Left ventricle myocardium superior (tissue), 1 donor: ENCODE measurements at regions not wholly inside any gene's neighbourhood (a gene's known extent, or its start where the extent isn't known, plus 50 kb on each side); places are given as distances from the start of the nearest gene placed in this dataset.

Experiments
- ATAC-seq: fragments of 200-7000 bp; cut with Tn5 transposase; one replicate; pipeline ENCODE4 v1.9.1; 2020; ENCODE audit warnings: mild to moderate bottlenecking, moderate library complexity
- DNase-seq: peaks from one replicate; pipeline ENCODE4 v3.0.0-alpha.2; 2020
- intact Hi-C: fragments of 100-400 bp; cut with micrococcal nuclease; formaldehyde crosslinking; loops from one replicate; pipeline ENCODE4 v1.11.0; 2022
- donor health status: DM: no; HTN: yes; CAD: no; lungs with severe emphysema.

DNA sequence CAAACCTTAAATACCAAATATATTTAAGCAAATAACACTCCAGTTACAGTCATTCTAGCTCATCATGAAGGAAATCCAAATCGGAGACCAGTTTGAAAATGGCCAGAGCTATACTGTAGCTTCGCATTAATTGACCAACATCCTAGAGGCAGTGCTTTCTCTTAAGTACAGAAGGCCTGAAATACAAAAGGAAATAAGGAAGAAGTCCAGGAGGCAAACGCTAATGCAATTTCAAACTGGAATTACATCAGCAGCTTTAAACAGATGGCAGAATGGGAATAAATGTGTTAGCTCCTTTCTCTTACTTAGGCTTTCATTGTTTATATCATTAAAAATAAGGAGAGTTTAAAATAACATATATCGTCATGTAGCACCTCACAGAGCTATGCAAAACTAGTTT is 197.0 kb downstream of the SEC61B start:
- DNase-seq (no peak), ATAC-seq (no peak)
- intact Hi-C loops: no loop called here

DNA sequence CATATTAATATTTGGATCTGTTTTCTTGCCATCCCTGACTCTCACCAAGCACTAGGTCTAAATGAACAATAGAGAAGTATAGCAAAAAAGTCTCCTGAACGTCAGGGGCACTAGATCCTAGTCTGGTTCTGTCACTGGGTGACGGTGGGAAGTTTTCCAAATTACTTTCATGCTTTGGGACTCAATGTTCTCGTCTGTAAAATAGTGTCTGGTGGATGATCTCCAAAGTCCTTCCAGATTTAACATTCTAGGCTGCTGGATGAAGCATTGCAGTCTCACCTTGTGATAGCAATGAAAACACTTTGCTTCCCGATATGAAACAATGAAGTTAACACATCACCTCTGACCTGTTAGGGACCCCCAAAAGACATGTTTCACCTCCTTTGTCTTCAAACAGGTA is 199.3 kb downstream of the SEC61B start:
- DNase-seq (no peak), ATAC-seq (peak; percentile 62)
- intact Hi-C loops: no loop called here

DNA sequence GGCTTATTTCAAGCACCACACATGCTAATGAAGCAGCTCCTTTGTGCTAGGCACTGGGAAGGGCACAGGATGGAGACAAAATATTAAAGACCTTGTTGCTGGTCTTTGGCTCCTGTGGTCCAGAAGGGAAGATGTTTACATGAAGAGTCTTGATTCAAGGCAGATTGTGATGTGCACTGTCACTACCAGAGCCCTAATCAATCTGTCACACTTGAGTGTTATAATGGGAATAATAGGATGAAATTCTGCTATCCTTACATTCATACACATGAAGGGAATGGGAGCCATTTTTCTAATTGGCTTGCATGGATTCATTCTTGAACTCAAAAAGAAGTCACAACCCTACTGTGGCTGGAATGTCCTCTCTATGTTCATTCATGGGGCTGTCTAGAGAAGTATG is 203.0 kb downstream of the SEC61B start:
- ATAC-seq: no peak
- intact Hi-C loops: no loop called here
- DNase-seq: no peak

DNA sequence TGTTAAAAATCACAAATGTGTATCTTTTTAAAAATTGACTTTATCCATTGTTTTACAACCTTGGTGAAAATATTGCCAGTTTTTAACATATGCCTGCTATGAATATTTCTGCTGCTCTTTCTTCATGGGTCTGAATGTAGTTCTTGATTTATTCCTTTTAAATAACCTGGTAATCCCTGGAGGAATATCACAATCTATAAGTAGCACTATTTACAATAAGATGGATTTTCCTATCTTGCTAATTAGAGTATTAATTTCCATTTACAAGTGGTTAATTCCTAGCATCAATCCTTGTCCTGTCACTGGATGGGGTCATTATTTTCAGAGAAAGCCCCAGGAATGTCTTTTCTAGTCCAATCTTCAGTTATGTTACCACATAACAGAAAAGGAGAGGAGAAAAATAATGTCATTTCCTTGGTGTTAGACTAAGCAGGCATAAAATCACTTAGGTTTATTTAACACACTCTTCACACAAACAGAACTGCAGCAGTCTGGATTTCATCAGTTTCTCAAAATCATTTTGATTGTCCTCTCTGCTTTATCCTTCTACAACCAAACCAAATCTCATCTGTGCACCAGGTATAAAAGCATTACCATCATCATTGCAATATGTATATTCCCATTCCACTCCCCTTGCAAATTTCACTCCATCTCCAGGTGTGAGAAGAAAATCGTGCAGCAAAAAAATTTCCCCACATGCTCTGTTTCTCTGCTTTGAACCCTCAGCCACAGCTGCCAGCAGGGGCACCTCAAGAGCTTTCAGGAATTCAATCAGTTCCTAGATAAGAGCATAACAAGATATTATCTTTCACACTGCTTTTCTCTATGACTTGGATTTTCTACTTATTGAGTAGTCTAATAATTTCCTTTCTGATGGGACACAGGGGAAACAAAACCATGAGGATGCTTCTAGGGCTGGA is 204.1 kb downstream of the SEC61B start:
- DNase-seq: no peak
- intact Hi-C loops: no loop called here
- ATAC-seq: no peak

DNA sequence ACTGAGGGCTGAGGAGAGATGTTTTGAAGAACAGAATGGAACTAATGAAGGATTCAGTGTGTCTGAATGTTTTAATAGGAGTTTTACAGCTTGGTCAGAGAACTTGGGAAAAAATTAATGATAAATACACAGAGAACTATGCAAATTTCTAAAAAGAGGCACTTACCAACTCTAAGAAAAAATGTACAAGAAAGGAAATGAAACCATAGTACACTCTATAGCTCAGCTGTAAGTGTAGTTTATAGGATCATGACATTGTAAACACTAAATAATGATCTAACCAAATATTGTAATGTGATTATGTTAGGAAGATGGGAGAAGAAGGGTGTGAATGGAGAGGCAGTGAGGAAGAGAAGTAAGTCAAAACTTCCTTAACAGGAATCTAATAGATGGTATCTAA is 205.2 kb downstream of the SEC61B start:
- DNase-seq (no peak), ATAC-seq (no peak)
- intact Hi-C loops: no loop called here

DNA sequence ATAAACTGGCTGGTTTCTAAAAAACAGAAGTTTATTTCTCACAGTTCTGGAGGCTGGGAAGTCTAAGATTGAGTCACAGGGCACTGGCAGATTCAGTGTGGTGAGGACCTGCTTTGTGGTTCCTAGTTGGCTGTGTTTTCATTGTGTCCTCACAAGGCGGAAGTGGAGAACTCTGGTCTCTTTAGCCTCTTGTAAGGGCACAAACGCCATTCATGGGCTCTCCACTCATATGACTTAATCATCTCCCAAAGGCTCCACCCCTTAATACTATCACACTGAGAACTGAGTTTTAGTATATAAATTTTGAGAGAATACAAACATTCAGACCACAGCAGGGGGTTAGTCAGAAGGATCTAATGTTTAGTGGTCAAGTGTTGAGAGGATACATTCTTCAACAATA is 208.2 kb downstream of the SEC61B start:
- no peak for DNase-seq
- intact Hi-C loops: no loop called here
- no peak for ATAC-seq

DNA sequence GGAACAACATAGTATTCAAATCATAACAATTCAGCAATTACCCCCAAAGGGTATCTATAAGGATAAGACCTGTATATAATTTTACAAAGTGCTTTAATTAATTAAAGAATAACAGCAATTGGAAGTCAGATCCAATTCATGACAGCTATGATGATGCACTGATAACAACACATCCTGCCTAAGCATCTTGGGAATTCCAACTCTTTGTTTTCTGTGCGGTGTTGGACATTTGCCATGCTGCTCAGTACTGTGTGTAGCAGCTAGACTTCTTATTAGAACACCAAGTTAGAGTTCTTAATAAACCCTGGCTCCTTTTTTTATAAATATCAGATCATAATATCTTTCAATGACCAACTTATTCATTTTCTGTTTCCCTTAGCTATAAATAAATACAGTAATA is 209.0 kb downstream of the SEC61B start:
- ATAC-seq (peak; percentile 29), DNase-seq (no peak)
- intact Hi-C loops: no loop called here

DNA sequence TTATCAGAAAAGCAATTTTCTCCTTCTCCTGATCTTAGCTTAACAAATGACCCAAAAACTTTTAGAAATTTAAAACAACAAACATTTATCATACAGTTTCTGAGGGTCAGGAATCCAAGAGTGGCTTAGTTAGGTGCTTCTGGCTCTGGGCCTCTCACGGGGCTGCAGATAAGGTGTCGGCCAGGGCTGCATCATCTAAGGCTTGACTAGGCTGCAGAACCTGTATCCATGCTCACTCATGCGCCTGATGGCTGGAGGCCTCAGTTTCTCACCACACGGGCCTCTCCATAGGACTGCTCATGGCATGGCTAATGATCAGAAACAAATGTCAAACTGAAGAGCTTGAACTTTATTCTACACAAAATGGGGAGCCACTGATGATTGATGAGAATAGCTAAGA is 210.0 kb downstream of the SEC61B start:
- DNase-seq (no peak), ATAC-seq (no peak)
- intact Hi-C loops: no loop called here

DNA sequence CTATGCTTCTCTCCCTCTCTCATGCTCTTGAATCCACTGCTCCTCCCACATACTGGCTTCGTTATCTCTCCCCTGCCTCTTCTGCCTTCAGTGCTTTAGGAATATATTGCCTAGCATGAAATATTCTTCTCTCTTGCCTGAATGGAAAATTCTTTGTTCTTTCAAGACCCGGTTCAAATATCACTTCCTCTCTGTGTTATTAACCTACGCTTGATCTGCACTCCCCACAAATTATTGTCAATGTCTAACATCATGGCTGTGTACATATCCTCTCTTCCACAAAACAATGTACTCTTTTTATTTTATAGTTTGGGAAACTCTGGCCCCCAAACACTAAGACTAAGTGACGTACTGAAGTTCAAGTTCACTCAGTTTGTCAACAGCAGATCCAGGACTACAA is 211.0 kb downstream of the SEC61B start:
- intact Hi-C loops: no loop called here
- ATAC-seq (no peak), DNase-seq (no peak)

DNA sequence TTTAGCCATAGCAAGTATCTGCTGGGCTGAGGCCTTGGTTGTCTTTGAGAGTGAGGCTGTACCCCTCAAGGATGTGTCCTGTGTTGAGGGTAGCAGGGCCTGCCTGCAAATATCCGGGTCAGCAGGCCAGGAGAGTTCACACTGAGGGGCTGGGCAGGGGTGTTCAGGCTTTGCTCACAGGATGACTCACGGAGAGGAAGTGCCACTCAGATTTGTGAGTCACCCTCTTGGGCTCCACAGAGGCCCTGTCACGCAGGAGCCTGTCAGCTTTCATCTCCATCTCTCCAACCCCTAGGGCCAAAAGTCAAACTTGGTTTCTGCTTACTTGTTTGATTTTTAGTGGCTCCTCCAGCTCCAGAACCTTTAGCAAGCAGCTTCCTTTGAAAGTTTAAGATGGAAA is 211.5 kb downstream of the SEC61B start:
- ATAC-seq: peak; percentile 62
- intact Hi-C loops: no loop called here
- no peak for DNase-seq

DNA sequence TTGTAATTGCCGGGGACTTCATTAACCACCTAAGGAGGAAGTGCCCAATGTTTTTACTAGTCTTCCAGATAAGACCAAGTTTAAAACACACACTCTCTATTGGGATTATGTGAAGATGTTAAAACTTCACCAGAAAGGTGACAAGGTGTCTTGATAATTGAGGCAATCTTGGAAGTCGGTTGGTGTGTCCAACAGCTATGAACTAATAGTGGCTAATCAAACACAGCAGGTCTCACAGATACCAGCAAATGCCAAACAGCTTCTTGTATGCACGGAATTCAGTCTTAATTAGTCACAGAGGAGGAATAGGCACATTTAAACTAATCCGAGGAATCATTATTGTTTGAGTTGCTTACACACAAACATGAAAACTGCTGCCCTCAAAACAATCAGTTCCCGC is 214.5 kb downstream of the SEC61B start:
- ATAC-seq: no peak
- intact Hi-C loops: no loop called here
- no peak for DNase-seq

DNA sequence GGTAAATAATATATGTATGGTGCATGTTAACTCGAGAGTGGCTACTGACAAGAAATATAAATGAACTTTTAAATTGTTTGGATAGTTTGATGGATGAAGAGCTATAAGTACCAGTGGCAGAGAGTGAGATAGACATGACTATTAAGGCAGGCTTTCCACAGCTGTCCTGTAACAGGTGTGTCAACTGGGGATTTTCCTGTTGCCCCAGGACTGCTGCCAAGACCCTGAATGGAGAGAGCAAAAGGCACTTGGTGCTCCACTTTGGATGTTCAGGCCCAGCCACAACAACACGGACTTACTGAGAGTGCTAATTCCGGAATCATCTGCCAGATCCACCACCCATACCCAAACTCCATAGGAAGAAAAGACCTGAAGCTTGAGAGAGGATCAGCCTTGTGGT is 215.1 kb downstream of the SEC61B start:
- DNase-seq (no peak), ATAC-seq (no peak)
- intact Hi-C loops: no loop called here

DNA sequence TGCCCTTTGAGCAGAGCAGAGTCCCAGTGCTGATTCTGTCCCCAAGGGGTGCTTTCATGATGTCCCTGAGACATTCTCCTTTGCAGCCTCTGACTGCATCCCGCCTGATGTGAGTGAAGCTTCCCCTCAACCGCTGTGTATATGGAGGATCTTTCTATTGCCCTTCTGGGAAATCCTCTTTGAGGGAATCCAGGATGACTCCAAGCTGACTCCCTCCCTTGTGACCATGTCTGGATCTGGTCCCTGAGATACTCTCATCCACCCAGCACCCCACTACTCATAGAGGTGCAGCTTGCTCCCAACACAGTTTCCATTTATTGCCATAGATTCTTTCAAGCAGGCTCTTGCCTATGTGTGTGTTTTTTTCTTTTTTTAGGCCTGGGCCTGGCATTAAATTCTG is 216.5 kb downstream of the SEC61B start:
- DNase-seq (no peak), ATAC-seq (no peak)
- intact Hi-C loops: no loop called here

DNA sequence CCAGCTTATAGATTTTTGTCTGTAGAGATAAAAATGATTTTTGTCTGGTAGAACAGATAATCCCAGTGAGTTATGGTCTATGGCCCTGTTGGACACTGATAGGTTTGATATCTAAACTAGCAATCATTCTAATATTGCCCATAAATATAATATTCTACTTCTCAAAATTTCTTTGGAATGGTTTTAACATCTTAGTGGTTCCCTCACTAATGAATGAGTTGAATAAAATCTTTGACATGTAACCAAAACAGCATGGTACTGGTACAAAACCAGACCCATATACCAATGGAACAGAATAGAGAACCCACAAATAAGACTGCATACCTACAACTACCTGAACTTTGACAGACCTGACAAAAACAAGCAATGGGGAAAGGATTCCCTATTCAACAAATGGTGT is 219.7 kb downstream of the SEC61B start:
- DNase-seq: no peak
- intact Hi-C loops: no loop called here
- ATAC-seq: no peak

DNA sequence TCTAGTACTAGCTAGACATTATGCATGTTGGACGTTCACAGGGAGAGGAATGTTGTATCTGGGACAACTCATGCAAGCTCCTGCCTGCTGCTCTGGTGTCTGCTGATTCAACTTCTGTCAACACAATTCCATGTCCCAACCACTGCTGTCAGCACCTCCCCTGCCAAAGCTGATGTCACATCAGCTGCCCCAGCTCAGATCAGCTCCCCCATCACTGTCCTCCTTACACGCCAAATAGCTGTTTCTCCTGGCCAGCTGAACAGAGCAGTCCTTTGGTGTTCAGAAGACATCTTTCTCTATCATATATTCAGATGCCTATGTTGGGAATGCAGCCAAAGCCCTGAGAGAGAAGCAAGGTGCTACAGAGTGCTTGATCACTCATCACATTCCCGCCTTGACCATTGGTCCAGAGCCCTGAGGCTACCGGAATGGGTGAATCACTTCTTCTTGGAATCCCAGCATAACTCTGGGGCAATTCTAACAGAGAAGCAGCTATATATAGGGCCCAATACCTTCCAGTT is 223.3 kb downstream of the SEC61B start:
- peak; percentile 99 for ATAC-seq
- DNase-seq: peak; percentile 82
- intact Hi-C loops: no loop called here

DNA sequence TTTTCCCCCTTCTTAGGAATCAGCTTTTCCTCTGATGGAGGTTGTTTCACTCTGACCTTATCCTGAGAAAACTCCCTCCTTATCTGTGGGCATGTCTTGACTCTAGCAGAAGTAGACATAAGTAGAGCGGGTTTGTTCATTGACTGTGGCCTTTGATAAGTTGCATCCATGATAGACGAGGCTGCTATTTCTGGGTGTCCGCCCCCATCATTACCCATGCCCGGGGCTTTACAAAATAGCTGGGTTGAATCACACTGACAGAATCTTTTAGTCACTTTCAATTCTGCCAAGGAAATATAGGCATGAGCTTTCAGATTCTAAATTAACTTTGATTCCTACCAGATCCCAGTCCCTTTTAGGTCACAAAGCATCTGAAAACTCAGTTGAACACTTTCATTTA is 223.8 kb downstream of the SEC61B start:
- ATAC-seq (peak; percentile 22), DNase-seq (no peak)
- intact Hi-C loops: no loop called here

DNA sequence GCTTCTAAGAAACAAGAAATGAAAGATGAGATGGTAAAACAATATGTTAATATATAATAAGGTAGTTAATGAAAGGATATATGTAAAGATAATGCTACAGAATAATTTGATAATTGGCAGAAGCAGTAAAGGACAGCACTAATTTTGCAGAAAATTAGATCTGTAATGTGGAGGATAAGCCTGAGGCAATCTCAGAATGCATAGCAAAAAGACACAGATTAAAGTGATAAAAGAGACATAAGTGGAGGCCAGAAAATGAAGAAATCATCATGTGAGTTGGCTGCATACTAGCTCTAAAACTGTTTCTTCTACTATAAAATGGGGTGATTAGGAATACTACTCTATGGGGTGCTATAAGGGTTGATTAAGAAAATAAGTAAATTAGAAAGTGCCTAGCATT is 225.9 kb downstream of the SEC61B start:
- no peak for ATAC-seq
- intact Hi-C loops: no loop called here
- no peak for DNase-seq

DNA sequence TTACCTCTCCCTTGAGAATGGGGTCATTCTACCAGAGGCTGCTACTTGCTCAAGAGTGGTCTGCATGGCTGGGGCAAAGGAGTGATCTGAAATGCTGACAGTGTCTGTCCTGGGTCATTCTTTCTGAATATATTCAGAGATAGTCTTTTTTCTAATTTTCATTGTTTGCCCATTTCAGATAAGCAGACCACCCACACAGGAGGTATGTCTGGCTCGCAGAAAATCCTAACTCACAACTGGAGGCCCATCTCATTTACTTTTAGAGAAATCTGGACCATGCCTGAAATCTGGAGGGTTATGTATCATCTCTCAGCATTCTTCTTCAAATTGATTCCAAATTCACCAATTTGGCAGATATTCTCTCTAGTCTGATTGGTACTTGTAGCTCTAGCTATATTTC is 227.6 kb downstream of the SEC61B start:
- intact Hi-C loops: no loop called here
- ATAC-seq (no peak), DNase-seq (no peak)

DNA sequence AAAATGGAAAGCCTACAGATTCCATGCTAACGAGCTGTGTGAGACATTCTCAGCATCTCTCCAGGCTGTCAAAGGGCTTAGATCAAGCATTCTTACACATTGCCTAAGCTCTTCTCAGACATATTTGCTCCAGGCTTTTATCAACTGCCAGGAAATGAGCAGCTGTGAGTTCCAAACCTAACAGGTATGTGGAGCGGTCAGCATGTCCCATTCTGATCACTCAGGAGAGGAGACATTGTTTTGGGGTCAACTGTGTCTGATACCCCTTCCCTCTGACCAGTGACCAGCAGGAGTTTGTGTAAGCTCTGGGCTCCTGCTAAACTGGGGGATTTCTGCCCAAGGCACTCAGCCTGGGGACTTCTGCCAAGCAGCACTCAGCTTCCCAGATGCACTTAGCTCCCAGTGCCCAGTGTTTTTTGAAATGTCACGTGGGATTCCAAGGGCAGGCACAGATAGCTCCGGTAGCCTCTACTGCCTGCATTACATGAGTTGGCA is 229.1 kb downstream of the SEC61B start:
- DNase-seq: peak; percentile 55
- peak; percentile 99 for ATAC-seq
- intact Hi-C loops: no loop called here

DNA sequence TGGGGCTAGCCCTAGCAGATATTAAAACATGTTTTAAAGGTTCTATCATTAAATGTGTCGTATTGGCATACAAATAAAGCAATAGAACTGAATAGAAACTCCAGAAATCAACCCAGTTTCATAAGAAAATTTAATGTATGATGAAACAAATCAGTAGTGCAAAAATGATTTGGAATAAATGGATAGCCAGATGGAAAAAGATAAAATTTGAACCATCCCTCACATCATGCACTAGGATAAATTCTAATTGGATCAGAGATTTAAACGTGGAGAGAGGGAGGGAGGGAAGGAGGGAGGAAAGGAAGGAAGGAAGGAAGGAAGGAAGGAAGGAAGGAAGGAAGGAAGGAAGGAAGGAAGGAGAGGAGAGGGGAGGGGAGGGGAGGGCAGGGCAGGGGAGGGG is 235.3 kb downstream of the SEC61B start:
- intact Hi-C loops: no loop called here
- no peak for ATAC-seq
- no peak for DNase-seq

DNA sequence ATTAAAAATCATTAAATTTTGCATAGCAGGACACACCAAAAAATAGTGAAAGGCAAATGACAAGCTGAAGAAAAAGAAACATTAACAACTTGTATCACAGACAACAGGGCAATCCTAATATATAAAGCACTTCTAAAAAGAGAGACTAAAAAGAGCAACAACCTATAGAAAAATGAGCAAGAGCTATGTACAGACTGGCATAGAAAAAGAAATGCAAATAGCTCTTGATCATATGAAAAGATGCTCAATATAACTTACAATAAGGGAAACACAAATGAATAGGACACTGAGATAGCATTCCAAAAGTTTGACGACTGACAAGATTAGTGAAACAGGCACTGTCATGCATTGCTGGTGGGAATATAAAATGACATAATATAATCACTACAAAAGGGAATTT is 235.9 kb downstream of the SEC61B start:
- intact Hi-C loops: no loop called here
- ATAC-seq: no peak
- DNase-seq: no peak
